HG03457 (cell line): ENCODE measurements at regions not wholly inside any gene's neighbourhood (a gene's known extent, or its start where the extent isn't known, plus 50 kb on each side); places are given as distances from the start of the nearest gene placed in this dataset.

Experiments
- ATAC-seq: cut with Tn5 transposase; IDR thresholded peaks from one replicate; pipeline ENCODE4 v1.9.1; 2021; ENCODE audit warnings: moderate number of reproducible peaks; ENCODE audit not compliant: unreplicated experiment

DNA sequence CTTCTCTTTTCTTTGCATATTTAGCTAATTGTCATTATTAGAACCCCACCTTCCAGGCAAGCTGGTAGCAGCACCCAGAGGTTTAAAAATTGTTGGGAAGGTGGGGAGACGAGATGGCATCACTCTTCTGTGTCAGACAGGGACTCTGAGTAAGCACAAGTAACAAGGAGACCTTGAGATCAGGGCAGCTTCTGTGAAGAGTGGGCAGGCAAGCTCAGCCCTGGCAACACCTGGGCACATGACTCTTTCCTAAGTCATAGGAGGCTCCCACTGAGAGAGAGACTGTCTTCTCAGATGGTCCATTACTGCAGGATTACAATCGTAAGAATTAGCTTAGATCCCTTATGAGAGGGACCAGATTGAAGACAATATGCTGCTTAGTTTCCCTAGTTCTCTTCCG is 183.5 kb downstream of the BRINP2 start:
- no peak for ATAC-seq

DNA sequence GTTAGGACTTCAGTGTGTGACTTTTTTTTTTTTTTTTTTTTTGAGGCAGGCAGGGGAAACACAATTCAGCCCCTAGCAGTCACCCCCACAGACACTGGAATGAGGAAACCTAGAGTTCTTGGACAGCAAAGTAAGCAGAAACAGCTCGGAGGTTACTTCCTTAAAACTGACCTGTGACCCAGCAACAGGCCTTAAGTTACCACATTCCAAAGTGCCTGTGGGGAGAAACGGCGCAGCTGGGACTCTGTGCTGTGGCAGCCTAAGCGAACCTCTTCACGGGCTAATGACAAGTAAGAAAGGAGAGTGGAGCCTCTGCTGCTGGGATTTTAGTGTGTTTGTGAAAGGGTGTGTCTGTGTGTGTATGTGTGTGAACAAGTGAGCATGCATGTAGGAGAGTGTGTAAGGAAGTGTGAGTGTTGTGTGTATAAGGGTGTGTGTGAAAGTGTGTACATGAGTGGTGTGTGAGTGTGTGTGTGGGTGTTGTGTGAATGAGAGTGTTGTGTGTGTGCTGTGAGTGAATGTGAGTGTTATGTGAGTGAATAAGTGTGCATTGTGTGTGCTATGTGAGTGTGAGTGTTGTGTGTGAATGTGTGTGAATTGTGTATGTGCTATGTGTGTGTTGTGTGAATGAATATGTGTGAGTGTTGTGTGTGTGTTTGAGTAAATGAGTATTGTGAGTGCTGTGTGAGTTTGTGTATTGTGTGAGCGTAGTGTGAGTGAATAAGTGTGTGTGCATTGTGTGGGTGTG is 180.8 kb downstream of the BRINP2 start:
- no peak for ATAC-seq

DNA sequence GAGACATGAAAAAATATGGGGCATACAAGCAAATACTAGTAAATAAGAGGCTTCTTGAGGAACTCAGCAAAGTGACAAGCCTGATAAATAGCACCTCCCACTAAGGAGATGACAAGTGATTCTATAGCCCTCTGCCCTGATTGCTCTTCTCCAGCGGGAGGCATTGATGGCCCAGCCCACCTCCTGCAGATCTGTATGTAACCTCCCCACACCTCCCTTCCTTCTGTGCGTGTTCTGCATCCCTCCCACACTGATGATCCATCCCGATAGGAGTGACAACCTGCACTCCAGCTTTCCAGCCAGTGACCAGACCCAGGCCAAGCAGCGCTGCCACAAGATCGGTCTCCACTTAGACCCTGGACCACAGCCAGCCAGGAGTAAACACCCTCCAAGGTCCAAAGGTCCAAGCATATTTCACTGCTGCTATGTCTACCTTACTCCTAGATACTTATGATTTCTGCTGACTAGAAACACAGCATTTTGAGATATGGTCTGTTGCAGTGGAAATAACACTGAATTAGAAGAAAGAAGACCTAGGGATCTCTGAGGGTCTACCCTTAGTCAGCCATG is 176.1 kb downstream of the BRINP2 start:
- ATAC-seq = no peak

DNA sequence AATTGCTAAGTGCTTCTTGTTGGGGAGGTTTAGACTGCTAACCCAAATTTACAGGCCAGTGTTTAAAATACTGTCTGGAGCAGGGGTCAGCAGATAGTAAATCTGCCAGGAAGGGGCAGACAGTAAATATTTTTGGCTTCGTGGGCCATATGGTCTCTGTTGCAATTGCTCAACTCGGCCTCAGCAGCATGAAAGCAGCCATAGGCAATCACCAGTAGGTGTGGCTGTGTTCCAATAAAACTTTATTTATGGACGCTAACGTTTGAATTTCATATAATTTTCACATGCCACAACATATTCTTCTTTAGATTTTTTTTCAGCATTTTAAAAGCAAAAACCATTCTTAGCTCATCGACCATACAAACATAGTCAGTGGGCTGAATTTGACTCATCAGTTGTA is 172.7 kb downstream of the BRINP2 start:
- no peak for ATAC-seq

DNA sequence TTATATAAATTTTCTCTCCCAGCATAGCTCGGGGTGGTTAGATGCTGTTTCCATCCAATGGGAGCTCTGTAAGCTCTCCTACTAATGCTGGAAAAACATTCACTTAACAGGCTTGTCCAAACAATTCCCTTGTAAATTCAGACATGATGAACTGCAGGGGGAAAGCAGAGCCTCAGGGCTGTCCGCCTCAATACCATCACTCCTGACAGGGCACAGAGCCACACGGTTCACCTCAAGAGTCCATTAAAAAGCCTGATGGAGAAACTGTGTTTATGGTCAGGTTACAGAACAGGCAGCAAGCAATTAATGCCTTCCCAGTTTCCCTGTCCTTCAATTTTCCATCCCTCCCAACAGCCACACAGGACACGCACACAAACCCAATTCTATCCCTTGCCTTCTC is 171.0 kb downstream of the BRINP2 start:
- no peak for ATAC-seq

DNA sequence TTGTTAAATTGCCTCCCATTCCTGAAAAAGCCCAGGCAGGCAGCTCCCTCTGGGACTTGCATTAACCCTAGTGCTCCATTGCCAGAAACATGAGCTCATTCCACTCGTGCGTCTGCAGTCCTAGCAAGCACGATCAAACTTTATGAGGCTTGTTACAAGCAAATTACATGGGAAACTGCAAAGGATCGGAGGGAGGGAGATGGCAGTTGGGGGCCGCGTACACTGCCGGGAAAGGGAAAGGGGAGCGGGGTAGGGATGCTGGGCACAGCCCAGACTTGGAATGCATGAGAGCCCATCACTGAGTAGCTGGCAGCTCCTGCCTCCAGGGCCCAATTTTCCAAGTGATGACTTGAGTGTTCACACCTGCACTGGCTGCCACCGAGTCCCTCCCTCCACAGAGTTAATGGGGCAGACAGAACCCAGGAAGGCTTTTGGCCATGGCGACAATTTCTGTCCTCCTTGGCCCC is 169.9 kb downstream of the BRINP2 start:
- no peak for ATAC-seq

DNA sequence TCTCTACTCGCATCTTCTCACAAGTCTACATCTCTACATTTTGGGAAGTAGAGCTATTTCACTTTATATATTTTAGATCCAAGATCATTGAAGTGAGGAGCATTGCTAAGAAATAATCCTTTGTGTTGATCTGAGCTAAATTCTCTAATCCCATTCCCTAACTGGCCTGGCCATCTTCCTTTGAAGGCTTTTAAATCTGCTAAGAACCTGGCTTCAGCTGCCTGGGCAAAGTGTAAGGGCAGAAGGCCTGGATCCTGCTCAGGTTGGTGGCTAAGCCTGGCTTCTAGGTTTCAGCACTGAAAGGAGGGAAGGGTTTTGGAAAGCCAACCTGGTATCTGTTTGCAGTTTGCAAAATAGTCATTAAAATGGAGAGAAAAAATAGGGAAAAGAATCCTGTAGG is 167.6 kb downstream of the BRINP2 start:
- no peak for ATAC-seq

DNA sequence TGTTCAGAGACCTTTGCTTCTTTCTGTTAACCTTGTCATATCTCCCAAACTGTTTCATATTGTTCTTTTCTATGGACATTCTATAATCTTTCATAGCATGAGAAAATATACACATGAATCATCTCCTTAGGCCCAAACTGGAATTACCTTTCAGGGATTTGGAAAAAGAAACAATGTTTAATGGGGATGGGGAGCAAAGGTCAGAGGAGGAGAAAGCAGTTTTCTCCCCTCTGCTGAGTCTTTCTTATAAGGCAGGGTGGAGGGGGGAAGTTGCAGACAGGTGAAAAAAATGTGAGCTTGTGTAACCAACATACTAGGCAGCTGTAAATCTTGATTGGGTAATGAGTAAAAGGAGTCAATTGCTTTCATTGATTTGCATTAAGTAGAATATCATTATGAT is 164.1 kb downstream of the BRINP2 start:
- ATAC-seq = no peak

DNA sequence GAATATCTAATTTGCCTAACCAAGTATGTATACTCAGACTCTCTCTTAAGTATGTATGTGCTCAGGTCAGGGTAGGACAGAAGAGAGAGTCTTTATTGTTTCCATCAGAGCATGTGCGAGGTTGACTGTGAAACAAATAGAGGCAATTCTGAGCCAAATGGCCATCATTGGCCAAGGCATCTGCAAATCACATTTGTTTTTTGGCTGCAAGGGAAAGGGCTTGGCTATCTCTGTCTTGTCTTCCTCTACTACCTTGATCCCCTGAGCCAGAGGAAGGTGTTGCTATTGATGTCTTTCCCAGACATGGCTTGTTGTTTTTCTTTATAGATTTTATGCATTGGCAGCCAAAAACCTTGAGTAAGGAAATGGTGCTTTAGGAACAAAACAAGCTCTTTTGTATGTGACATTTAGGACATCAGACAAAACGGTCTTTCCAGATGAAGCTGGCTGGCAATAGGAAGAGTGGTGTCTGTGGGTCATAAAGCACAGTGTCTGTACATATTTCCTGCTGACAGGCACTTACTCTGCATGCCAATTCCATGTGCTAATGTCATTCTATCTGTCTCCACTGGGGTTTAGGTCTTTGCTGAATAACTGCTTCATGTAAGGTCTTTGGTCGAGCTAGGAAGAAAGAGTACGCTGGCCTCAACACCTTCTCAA is 163.3 kb downstream of the BRINP2 start:
- ATAC-seq = no peak
